ENCODE measurements at regions not wholly inside any gene's neighbourhood (a gene's known extent, or its start where the extent isn't known, plus 50 kb on each side); places are given as distances from the start of the nearest gene placed in this dataset.

- no peaks in the 10 kb centered on the region for H3K36me3 ChIP-seq (replicated peaks in 1 of 2; ENCODE audit: control insufficient read depth in 1 of 2, insufficient read depth in 2 of 2, low read length in 1 of 2)
- ChIA-PET CTCF (interaction anchor here (2.4 kb wide), 1 partner anchor 12 kb away, joined by 6 read pairs; no protein-coding TSS in a partner anchor), POLR2A (no interaction called here)
- no peak for DNase-seq
- no peaks in the 10 kb centered on the region for H3K79me2 ChIP-seq (ENCODE audit: insufficient read depth)
- H2AFZ ChIP-seq (ENCODE audit: low read depth) = no peak overlapping the region
- no peaks in the 10 kb centered on the region for H3K9me3 ChIP-seq
- no peak overlapping the region for H3K27ac ChIP-seq (ENCODE audit: low read depth in 2 of 2, low read length in 1 of 2)
- no peaks in the 10 kb centered on the region for H4K20me1 ChIP-seq (ENCODE audit: insufficient read depth)
- TF ChIP-seq MAX (IDR thresholded peaks at IDR 0.05; ENCODE audit: low read depth) = no peak
- TF ChIP-seq MXI1 (IDR thresholded peaks at IDR 0.05; ENCODE audit: low read depth, low read length) = no peak
- TF ChIP-seq IRF3 (IDR thresholded peaks at IDR 0.05; ENCODE audit: low read depth, low read length) = no peak
- TF ChIP-seq EZH2phosphoT487 (IDR thresholded peaks at IDR 0.05; ENCODE audit: borderline replicate concordance, low read depth) = no peak
- TF ChIP-seq GABPA (IDR thresholded peaks at IDR 0.05; ENCODE audit: low read depth) = no peak
- TF ChIP-seq SIN3A (IDR thresholded peaks at IDR 0.05; ENCODE audit: borderline replicate concordance, low read depth, low read length) = no peak
- H3F3A ChIP-seq (replicated peaks; ENCODE audit: insufficient read depth) = no peaks in the 10 kb centered on the region
- no peak overlapping the region for H3K9ac ChIP-seq
- H3K4me2 ChIP-seq = no peak overlapping the region
- 27% methylated on average over 4 of the region's 4 CpGs for WGBS (ENCODE audit: low lambda C conversion rate)
- H3K4me3 ChIP-seq (ENCODE audit: low read depth in 2 of 2, low read length in 1 of 2) = no peak overlapping the region
- H3K27me3 ChIP-seq (ENCODE audit: insufficient read depth) = no peaks in the 10 kb centered on the region
- H3K9me2 ChIP-seq = no peaks in the 10 kb centered on the region
- no peaks in the 10 kb centered on the region for H3K4me1 ChIP-seq (ENCODE audit: control insufficient read depth in 1 of 2, insufficient read depth in 2 of 2, low read depth in 1 of 2, low read length in 1 of 2)
These were observed 67.2 kb upstream of the DEFB112 start for GRCh38 chr6:50116797-50117542.

- Histone ChIP-seq H2AFZ (ENCODE audit: low read depth) (no peak overlapping the region), H3K27me3 (ENCODE audit: insufficient read depth) (no peaks in the 10 kb centered on the region), H3K4me3 (ENCODE audit: low read depth in 2 of 2, low read length in 1 of 2) (no peak overlapping the region), H3K9me2 (no peaks in the 10 kb centered on the region), H3K4me1 (ENCODE audit: control insufficient read depth in 1 of 2, insufficient read depth in 2 of 2, low read depth in 1 of 2, low read length in 1 of 2) (no peaks in the 10 kb centered on the region), H3K79me2 (ENCODE audit: insufficient read depth) (no peaks in the 10 kb centered on the region), H3K36me3 (replicated peaks in 1 of 2; ENCODE audit: control insufficient read depth in 1 of 2, insufficient read depth in 2 of 2, low read length in 1 of 2) (no peaks in the 10 kb centered on the region), H3K27ac (ENCODE audit: low read depth in 2 of 2, low read length in 1 of 2) (no peak overlapping the region), H4K20me1 (ENCODE audit: insufficient read depth) (no peaks in the 10 kb centered on the region), H3K9ac (no peak overlapping the region), H3K9me3 (no peaks in the 10 kb centered on the region), H3F3A (replicated peaks; ENCODE audit: insufficient read depth) (no peaks in the 10 kb centered on the region), H3K4me2 (no peak overlapping the region)
- DNase-seq = no peak
- ChIA-PET POLR2A (no interaction called here), CTCF (no interaction called here)
- WGBS (ENCODE audit: low lambda C conversion rate) = 27% methylated on average over 3 of the region's 3 CpGs
- TF ChIP-seq CHD2 (IDR thresholded peaks at IDR 0.05; ENCODE audit: low read length, partially characterized antibody) (no peak), FOXM1 (IDR thresholded peaks at IDR 0.05; ENCODE audit: low read depth) (no peak), FOXJ3 (CRISPR knock-in tag; IDR thresholded peaks at IDR 0.05) (no peak), MEF2A (IDR thresholded peaks at IDR 0.05; ENCODE audit: borderline replicate concordance, low read depth) (no peak)
These were observed 70.6 kb upstream of the DEFB112 start for GRCh38 chr6:50120300-50120699.

- CTCF ChIA-PET = interaction anchor here (1.0 to 1.3 kb wide), 2 partner anchors 19 to 164 kb away, joined by 3 to 4 read pairs; no protein-coding TSS in a partner anchor
- Histone ChIP-seq H3K9ac (no peak overlapping the region), H3K4me3 (ENCODE audit: low read depth in 2 of 2, low read length in 1 of 2) (no peak overlapping the region), H3K27ac (ENCODE audit: low read depth in 2 of 2, low read length in 1 of 2) (no peak overlapping the region), H3K4me2 (no peak overlapping the region), H3K9me2 (no peaks in the 10 kb centered on the region), H3K4me1 (ENCODE audit: control insufficient read depth in 1 of 2, insufficient read depth in 2 of 2, low read depth in 1 of 2, low read length in 1 of 2) (no peaks in the 10 kb centered on the region), H3K27me3 (ENCODE audit: insufficient read depth) (no peaks in the 10 kb centered on the region), H4K20me1 (ENCODE audit: insufficient read depth) (no peaks in the 10 kb centered on the region), H3K9me3 (no peaks in the 10 kb centered on the region), H3K79me2 (ENCODE audit: insufficient read depth) (no peaks in the 10 kb centered on the region), H3K36me3 (replicated peaks in 1 of 2; ENCODE audit: control insufficient read depth in 1 of 2, insufficient read depth in 2 of 2, low read length in 1 of 2) (no peaks in the 10 kb centered on the region), H2AFZ (ENCODE audit: low read depth) (no peak overlapping the region), H3F3A (replicated peaks; ENCODE audit: insufficient read depth) (no peaks in the 10 kb centered on the region)
- TF ChIP-seq TCF12 (IDR thresholded peaks at IDR 0.05) (no peak), RXRA (IDR thresholded peaks at IDR 0.05; ENCODE audit: borderline replicate concordance, low read depth) (no peak), MXI1 (IDR thresholded peaks at IDR 0.05; ENCODE audit: low read depth, low read length) (no peak)
- no peak for DNase-seq
- POLR2A ChIA-PET = no interaction called here
These were observed 74.0 kb upstream of the DEFB112 start for GRCh38 chr6:50123688-50124087.
